IMR-90 (cell line): ENCODE measurements at regions not wholly inside any gene's neighbourhood (a gene's known extent, or its start where the extent isn't known, plus 50 kb on each side); places are given as distances from the start of the nearest gene placed in this dataset.

Experiments used
- ATAC-seq: fragments of 200-7000 bp; cut with Tn5 transposase; 2 replicates; pipeline ENCODE4 v1.9.1; 2020; ENCODE audit warnings: low read depth, mild to moderate bottlenecking, moderate library complexity
- BruUV-seq: library from RNA; stranded (reverse); fragments of 400-500 nt; replicated peaks from 2 replicates; lab custom pipeline; 2021; lab: Mats Ljungman, UMichigan
- CTCF ChIA-PET: fragments of 300-600 bp; formaldehyde crosslinking; extraction: SDS; loops from one replicate; lab custom pipeline; 2021; ENCODE audit warnings: antibody characterized with exemption; lab: Yijun Ruan, JAX
- POLR2A ChIA-PET: fragments of 300-600 bp; sonication (Branson Sonifier 250); formaldehyde crosslinking; loops from one replicate; lab custom pipeline; 2022; ENCODE audit warnings: antibody characterized with exemption; ENCODE audit not compliant: unreplicated experiment; lab: Charles Lee
- DNase-seq: peaks from one replicate; pipeline ENCODE4 v3.0.0; 2013
- H2AFZ ChIP-seq: replicated peaks from 2 replicates; pipeline ENCODE3; 2013; ENCODE audit warnings: low read length, mild to moderate bottlenecking; ENCODE audit not compliant: poor library complexity
- H2AK5ac ChIP-seq: 2 replicates; pipeline ENCODE4 v1.6.1; 2013; ENCODE audit warnings: low read depth, low read length, inconsistent platforms
- H2AK9ac ChIP-seq: replicated peaks from 2 replicates; pipeline ENCODE3; 2013; ENCODE audit warnings: mild to moderate bottlenecking, low read depth, low read length, moderate library complexity; ENCODE audit not compliant: poor library complexity
- H2BK120ac ChIP-seq: 2 replicates; pipeline ENCODE4 v1.6.1; 2013; ENCODE audit warnings: low read depth, low read length, inconsistent platforms
- H2BK15ac ChIP-seq: 3 replicates; pipeline ENCODE4 v1.6.1; 2013; ENCODE audit warnings: low read depth, low read length, inconsistent platforms
- H2BK20ac ChIP-seq: 2 replicates; pipeline ENCODE4 v1.6.1; 2013; ENCODE audit warnings: low read depth, mild to moderate bottlenecking, inconsistent platforms, low read length, moderate library complexity
- H2BK5ac ChIP-seq: 2 replicates; pipeline ENCODE4 v1.6.1; 2013; ENCODE audit warnings: mild to moderate bottlenecking, low read depth, low read length, inconsistent platforms; ENCODE audit not compliant: poor library complexity, severe bottlenecking
- H3K14ac ChIP-seq: replicated peaks from 2 replicates; pipeline ENCODE4 v1.6.1; 2013; ENCODE audit warnings: low read depth, low read length, inconsistent platforms
- H3K18ac ChIP-seq: 2 replicates; pipeline ENCODE4 v1.6.1; 2013; ENCODE audit warnings: low read depth, low read length, control low read depth
- H3K23ac ChIP-seq: 2 replicates; pipeline ENCODE4 v1.6.1; 2013; ENCODE audit warnings: low read depth, low read length, inconsistent platforms
- H3K27ac ChIP-seq: 2 replicates; pipeline ENCODE4 v1.5.1; 2013; ENCODE audit warnings: mild to moderate bottlenecking, control low read depth, low read length; ENCODE audit not compliant: insufficient read depth
- H3K27me3 ChIP-seq: 2 replicates; pipeline ENCODE4 v1.6.1; 2013; ENCODE audit warnings: low read length; ENCODE audit not compliant: control insufficient read depth, insufficient read depth
- H3K36me3 ChIP-seq: 2 replicates; pipeline ENCODE4 v1.6.1; 2013; ENCODE audit warnings: low read length, mixed read lengths; ENCODE audit not compliant: control insufficient read depth, insufficient read depth
- H3K4ac ChIP-seq: 2 replicates; pipeline ENCODE4 v1.6.1; 2013; ENCODE audit warnings: low read depth, low read length, inconsistent platforms
- H3K4me1 ChIP-seq: 2 replicates; pipeline ENCODE4 v1.6.1; 2013; ENCODE audit warnings: low read length, mixed read lengths; ENCODE audit not compliant: control insufficient read depth, insufficient read depth
- H3K4me2 ChIP-seq: 2 replicates; pipeline ENCODE4 v1.6.1; 2013; ENCODE audit warnings: low read depth, mild to moderate bottlenecking, control low read depth, low read length, moderate library complexity
- H3K4me3 ChIP-seq: 2 replicates; pipeline ENCODE4 v1.5.1; 2013; ENCODE audit warnings: low read depth, mild to moderate bottlenecking, control low read depth, low read length, moderate library complexity; ENCODE audit not compliant: insufficient read depth
- H3K56ac ChIP-seq: 2 replicates; pipeline ENCODE4 v1.6.1; 2013; ENCODE audit warnings: low read length, inconsistent platforms; ENCODE audit not compliant: insufficient read depth; ENCODE audit errors: extremely low read depth
- H3K79me1 ChIP-seq, 2 experiments: 2 replicates each; pipeline ENCODE4 v1.6.1; 2013; ENCODE audit warnings: low read length in 2 of 2, inconsistent platforms in 1 of 2, low read depth in 1 of 2
- H3K9ac ChIP-seq: 2 replicates; pipeline ENCODE4 v1.6.1; 2013; ENCODE audit warnings: low read depth, low read length, control low read depth
- H3K9me1 ChIP-seq: 2 replicates; pipeline ENCODE4 v1.6.1; 2013; ENCODE audit warnings: low read length, inconsistent platforms; ENCODE audit not compliant: insufficient read depth
- H3K9me3 ChIP-seq: 2 replicates; pipeline ENCODE4 v1.6.1; 2013; ENCODE audit warnings: low read length; ENCODE audit not compliant: control insufficient read depth, insufficient read depth
- H4K20me1 ChIP-seq: 2 replicates; pipeline ENCODE4 v1.6.1; 2013; ENCODE audit warnings: low read length, inconsistent platforms; ENCODE audit not compliant: insufficient read depth
- H4K5ac ChIP-seq: 2 replicates; pipeline ENCODE4 v1.6.1; 2013; ENCODE audit warnings: mild to moderate bottlenecking, low read depth, low read length, control low read depth
- H4K8ac ChIP-seq, 2 experiments: 2 replicates each; pipeline ENCODE4 v1.6.1; 2013; ENCODE audit warnings: low read depth in 2 of 2, low read length in 2 of 2, control low read depth in 1 of 2, inconsistent platforms in 1 of 2
- H4K91ac ChIP-seq: 2 replicates; pipeline ENCODE4 v1.6.1; 2013; ENCODE audit warnings: low read depth, low read length, inconsistent platforms; ENCODE audit not compliant: insufficient read depth
- CHD1 ChIP-seq: IDR thresholded peaks from 2 replicates; pipeline ENCODE4 v1.6.1; 2012; ENCODE audit warnings: low read depth, low read length, improper control_type of control experiment
- FOS ChIP-seq: fragments of 150-350 bp; IDR thresholded peaks from 2 replicates; pipeline ENCODE4 v1.6.1; 2016; ENCODE audit warnings: low read depth, low read length
- MAFK ChIP-seq: IDR thresholded peaks from 2 replicates; pipeline ENCODE4 v1.6.1; 2012; ENCODE audit warnings: low read depth, low read length, improper control_type of control experiment
- MAZ ChIP-seq: IDR thresholded peaks from 2 replicates; pipeline ENCODE4 v1.6.1; 2012; ENCODE audit warnings: low read depth, mild to moderate bottlenecking, low read length, improper control_type of control experiment, moderate library complexity, borderline replicate concordance
- MXI1 ChIP-seq: IDR thresholded peaks from 2 replicates; pipeline ENCODE4 v1.6.1; 2012; ENCODE audit warnings: low read depth, mild to moderate bottlenecking, low read length, moderate library complexity, borderline replicate concordance
- NFE2L2 ChIP-seq: fragments of 150-350 bp; IDR thresholded peaks from 2 replicates; pipeline ENCODE4 v1.6.1; 2016; ENCODE audit warnings: low read depth, mild to moderate bottlenecking, low read length
- POLR2A ChIP-seq: IDR thresholded peaks from 2 replicates; pipeline ENCODE4 v1.6.1; 2012; ENCODE audit warnings: mild to moderate bottlenecking, low read depth, low read length
- RAD21 ChIP-seq: IDR thresholded peaks from 2 replicates; pipeline ENCODE4 v1.6.1; 2012; ENCODE audit warnings: low read length, improper control_type of control experiment
- RCOR1 ChIP-seq: IDR thresholded peaks from 2 replicates; pipeline ENCODE4 v1.6.1; 2012; ENCODE audit warnings: mild to moderate bottlenecking, low read length, improper control_type of control experiment; ENCODE audit not compliant: insufficient replicate concordance
- RFX5 ChIP-seq: IDR thresholded peaks from 2 replicates; pipeline ENCODE4 v1.8.0; 2012; ENCODE audit warnings: low read depth, mild to moderate bottlenecking, low read length, moderate library complexity
- WGBS, 2 experiments: methylation state at CpG; one replicate each; pipeline versions ENCODE4 v1.1.5 to v1.1.7; 2013; ENCODE audit warnings: missing lambda C conversion rate in 2 of 2; ENCODE audit not compliant: insufficient read length in 1 of 2; ENCODE audit errors: extremely low coverage in 2 of 2; 5-methylcytosine and 5-hydroxymethylcytosine counted together
- dilution Hi-C: fragments of 300-500 bp; cut with HindIII; formaldehyde crosslinking; loops from one replicate; pipeline ENCODE4 v1.14.3; 2018; ENCODE audit warnings: low sequenced_read_pairs; ENCODE audit not compliant: unreplicated experiment
- in situ Hi-C: fragments of 300-500 bp; cut with MboI; formaldehyde crosslinking; loops from 3 replicates; pipeline ENCODE4 v1.14.3; 2019; ENCODE audit warnings: low sequenced_read_pairs, inconsistent platforms, mixed read lengths
- intact Hi-C: fragments of 100-400 bp; cut with micrococcal nuclease; formaldehyde crosslinking; loops from 2 replicates; pipeline ENCODE4 v1.10.0; 2022
- TF ChIP-seq, protein P1 (sequence below): fragments of 150-350 bp; IDR thresholded peaks from 2 replicates; pipeline ENCODE4 v1.6.1; 2016; ENCODE audit warnings: low read depth, mild to moderate bottlenecking, low read length, moderate library complexity, borderline replicate concordance

- Histone ChIP-seq H4K91ac (no peak overlapping the region), H2BK20ac (no peak overlapping the region), H3K4me2 (no peak overlapping the region), H3K36me3 (no peaks in the 10 kb centered on the region), H2BK15ac (no peak overlapping the region), H2BK5ac (no peak overlapping the region), H4K8ac (no peak overlapping the region), H4K20me1 (no peaks in the 10 kb centered on the region), H3K27ac (no peak overlapping the region), H3K9me1 (no peaks in the 10 kb centered on the region), H3K79me1 (no peaks in the 10 kb centered on the region), H2AFZ (no peak overlapping the region), H3K23ac (no peak overlapping the region), H4K5ac (no peak overlapping the region), H2AK9ac (no peak overlapping the region), H2AK5ac (no peak overlapping the region), H3K18ac (no peak overlapping the region), H3K4ac (no peak overlapping the region), H3K4me3 (no peak overlapping the region), H3K4me1 (no peaks in the 10 kb centered on the region), H3K9me3 (peaks cover 2% of the 10 kb centered on the region; the same call in 1 of the 2 replicates), H3K14ac (no peak overlapping the region), H3K9ac (no peak overlapping the region), H3K27me3 (peaks cover 18% of the 10 kb centered on the region), H2BK120ac (no peak overlapping the region), H3K56ac (no peak overlapping the region)
- CTCF ChIA-PET = no interaction called here
- no CpG with 5 or more reads among the region's 7 CpGs for WGBS, 2 experiments
- in situ Hi-C loops = no loop called here
- BruUV-seq = no TSS peak
- ATAC-seq (no peak), DNase-seq (no peak)
- TF ChIP-seq NFE2L2 (no peak), FOS (no peak), POLR2A (no peak), MAZ (no peak), MAFK (no peak), MXI1 (no peak), RCOR1 (no peak), CHD1 (no peak), RFX5 (no peak), RAD21 (no peak)
- TF ChIP-seq, protein P1, sequence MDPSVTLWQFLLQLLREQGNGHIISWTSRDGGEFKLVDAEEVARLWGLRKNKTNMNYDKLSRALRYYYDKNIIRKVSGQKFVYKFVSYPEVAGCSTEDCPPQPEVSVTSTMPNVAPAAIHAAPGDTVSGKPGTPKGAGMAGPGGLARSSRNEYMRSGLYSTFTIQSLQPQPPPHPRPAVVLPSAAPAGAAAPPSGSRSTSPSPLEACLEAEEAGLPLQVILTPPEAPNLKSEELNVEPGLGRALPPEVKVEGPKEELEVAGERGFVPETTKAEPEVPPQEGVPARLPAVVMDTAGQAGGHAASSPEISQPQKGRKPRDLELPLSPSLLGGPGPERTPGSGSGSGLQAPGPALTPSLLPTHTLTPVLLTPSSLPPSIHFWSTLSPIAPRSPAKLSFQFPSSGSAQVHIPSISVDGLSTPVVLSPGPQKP = no peak
- POLR2A ChIA-PET = no interaction called here
- dilution Hi-C loops = no loop called here
- intact Hi-C loops = no loop called here
These were observed 101.3 kb downstream of the PTCSC3 start for GRCh38 chr14:36075203-36075602.
